Fibroblast of the aortic adventitia (primary cell): ENCODE measurements at regions not wholly inside any gene's neighbourhood (a gene's known extent, or its start where the extent isn't known, plus 50 kb on each side); places are given as distances from the start of the nearest gene placed in this dataset.

Experiments used
- DNase-seq: peaks from one replicate; pipeline ENCODE4 v3.0.0-alpha.2; 2010; ENCODE audit warnings: low read depth
- H3K4me3 ChIP-seq: 2 replicates; pipeline ENCODE4 v1.5.1; 2011; ENCODE audit warnings: low read depth, mild to moderate bottlenecking, control low read depth, low read length, moderate library complexity
- CTCF ChIP-seq: IDR thresholded peaks from 2 replicates; pipeline ENCODE4 v1.5.1; 2011; ENCODE audit warnings: mild to moderate bottlenecking, low read length, control low read depth, inconsistent platforms; ENCODE audit not compliant: insufficient read depth

GRCh38 chr10:111148025-111148424 is 71.2 kb downstream of the ADRA2A start:
- TF ChIP-seq CTCF: no peak
- no peak overlapping the region for H3K4me3 ChIP-seq
- DNase-seq: no peak

GRCh38 chr10:111148440-111148839 is 71.6 kb downstream of the ADRA2A start:
- DNase-seq: no peak
- TF ChIP-seq CTCF: no peak
- H3K4me3 ChIP-seq: no peak overlapping the region

- no peak for TF ChIP-seq CTCF
- H3K4me3 ChIP-seq: no peak overlapping the region
- DNase-seq: no peak
Observed at GRCh38 chr10:111150691-111151090, 73.9 kb downstream of the ADRA2A start.

DNA sequence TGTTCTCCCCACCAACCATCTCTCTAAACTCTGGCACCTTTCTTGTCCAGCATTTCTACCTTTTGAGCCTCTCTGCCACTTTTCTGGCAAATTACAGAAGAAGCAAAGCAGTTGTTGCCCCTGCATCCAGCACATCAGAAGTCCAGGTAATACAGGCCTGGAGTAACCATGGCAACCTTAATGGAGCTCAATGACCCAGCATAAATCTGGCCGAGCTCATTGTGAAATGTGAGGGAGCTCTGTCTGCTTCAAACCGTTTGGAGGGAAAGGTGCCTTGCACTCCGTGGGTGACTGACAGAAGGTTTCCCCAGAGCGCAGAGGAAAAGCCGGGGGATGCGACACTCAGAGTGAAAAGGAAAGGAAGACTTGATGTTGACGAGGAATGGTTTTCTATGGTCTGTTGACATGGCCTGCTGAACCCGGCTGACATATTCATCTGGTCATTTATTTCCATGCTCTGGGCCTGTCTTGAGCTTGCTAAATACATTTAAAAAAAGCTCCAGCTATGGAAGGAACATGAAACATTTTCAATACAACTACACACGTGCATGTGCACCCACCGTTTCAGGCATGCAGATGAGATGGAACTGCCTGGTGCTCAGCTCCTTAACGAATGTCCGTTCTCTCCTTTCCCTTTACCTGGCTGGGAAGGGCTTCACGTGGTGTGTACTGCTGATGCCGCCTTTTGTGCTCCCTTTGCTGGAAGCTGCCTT is 74.9 kb downstream of the ADRA2A start:
- TF ChIP-seq CTCF: no peak

DNA sequence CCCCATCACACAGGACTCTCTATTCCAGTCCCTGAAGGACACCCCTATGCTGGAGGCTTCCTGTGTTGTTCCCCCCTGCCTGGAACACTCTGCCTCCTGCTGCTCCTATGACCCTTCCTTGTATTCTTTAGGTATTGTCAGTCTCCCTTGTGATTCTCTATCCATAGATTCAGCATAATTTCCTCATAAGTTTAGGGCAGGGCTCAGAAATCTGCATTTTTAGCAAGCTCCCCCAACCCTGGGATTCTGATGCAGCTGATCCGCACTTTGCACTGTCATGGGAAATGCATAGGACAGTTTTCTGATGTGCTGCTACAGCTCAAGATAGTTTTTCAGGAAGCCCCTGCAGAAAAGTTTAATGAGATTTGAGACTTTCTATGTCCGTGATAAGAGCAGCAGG is 79.9 kb downstream of the ADRA2A start:
- TF ChIP-seq CTCF: no peak
- no peak overlapping the region for H3K4me3 ChIP-seq
- DNase-seq: no peak

More for the DNA sequence above, 74.9 kb downstream of the ADRA2A start:
- no peak overlapping the region for H3K4me3 ChIP-seq
- DNase-seq: no peak

DNA sequence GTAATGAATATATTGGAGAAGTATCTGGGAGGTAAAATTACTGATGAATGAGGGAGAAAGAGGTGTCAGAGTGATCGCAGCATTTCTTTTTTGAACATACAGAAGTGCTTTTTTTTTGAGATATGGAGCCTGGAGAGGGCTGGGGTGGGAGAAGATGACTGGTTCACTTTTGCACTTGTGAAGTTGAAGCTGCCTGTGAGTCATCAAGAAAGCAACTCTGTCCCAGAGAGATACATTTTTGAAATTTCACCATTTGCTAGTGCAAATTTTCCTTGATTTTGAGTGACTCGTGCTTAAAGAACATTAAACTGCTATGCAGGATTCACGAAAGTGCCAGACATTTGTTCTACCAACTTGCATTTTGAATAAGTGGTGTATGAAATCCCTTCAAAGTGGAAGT is 81.8 kb downstream of the ADRA2A start:
- no peak overlapping the region for H3K4me3 ChIP-seq
- no peak for TF ChIP-seq CTCF
- DNase-seq: no peak
